GM12891 (cell line): ENCODE measurements at regions not wholly inside any gene's neighbourhood (a gene's known extent, or its start where the extent isn't known, plus 50 kb on each side); places are given as distances from the start of the nearest gene placed in this dataset.

Experiments
- DNase-seq: peaks from one replicate; pipeline ENCODE4 v3.0.0; 2011; ENCODE audit warnings: low spot score; ENCODE audit not compliant: insufficient read length
- FAIRE-seq: peaks from 2 replicates; lab custom pipeline; 2011; peaks lifted over from hg19 to GRCh38; lab: Jason Lieb, UNC
- PAX5 ChIP-seq: IDR thresholded peaks from 2 replicates; pipeline ENCODE4 v1.6.1; 2011; ENCODE audit warnings: low read length, moderate library complexity, mild to moderate bottlenecking; ENCODE audit not compliant: insufficient read depth, severe bottlenecking
- POLR2A ChIP-seq: IDR thresholded peaks from 2 replicates; pipeline ENCODE4 v1.6.1; 2011; ENCODE audit warnings: low read depth, low read length, control low read depth
- POLR2AphosphoS5 ChIP-seq: IDR thresholded peaks from 2 replicates; pipeline ENCODE4 v1.6.1; 2011; ENCODE audit warnings: low read depth, low read length, control low read depth
- POU2F2 ChIP-seq: IDR thresholded peaks from 2 replicates; pipeline ENCODE4 v1.6.1; 2011; ENCODE audit warnings: low read depth, mild to moderate bottlenecking, control low read depth, low read length, moderate library complexity
- SPI1 ChIP-seq: IDR thresholded peaks from 2 replicates; pipeline ENCODE4 v1.6.1; 2011; ENCODE audit warnings: low read depth, low read length, control low read depth
- TAF1 ChIP-seq: IDR thresholded peaks from 2 replicates; pipeline ENCODE4 v1.6.1; 2011; ENCODE audit warnings: low read depth, low read length, control low read depth

DNA sequence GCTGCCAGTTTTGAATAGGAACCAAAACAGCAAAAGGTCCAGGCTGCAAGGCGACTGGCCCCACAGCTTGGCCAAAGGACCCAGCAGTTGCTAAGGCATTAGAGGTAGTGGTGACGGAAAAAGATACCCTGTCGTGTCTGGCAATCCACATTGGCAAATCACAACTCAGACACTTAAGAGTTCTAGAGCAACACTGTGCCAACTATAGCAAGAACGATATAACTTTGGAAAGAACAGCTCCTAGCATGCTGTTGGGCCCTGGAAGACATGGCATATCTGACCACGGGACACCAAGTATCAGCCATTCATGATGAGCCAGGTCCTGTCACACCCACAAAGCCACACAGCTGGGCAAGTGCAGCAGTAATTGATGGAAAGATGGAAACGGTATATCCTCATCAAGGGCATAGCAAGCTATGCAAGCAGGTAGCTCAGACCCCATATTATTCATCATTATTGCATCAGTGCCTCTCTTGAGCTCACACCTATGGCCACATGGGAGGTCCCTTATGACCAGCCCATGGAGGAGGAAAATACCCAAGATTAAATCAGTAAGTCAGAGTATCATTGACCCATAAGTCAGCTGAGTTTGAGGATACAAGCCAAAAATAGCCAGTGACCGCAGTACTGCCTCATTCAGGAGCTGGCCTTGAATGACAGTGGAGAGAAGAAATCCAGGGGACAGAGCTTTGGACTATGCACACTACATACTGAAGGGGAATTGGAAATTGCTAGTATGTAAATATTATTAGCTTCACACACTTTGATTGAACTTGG is 221.2 kb downstream of the SETD4 start:
- DNase-seq (no peak), FAIRE-seq (no peak)
- no peak for TF ChIP-seq POU2F2
- no peak for TF ChIP-seq TAF1
- no peak for TF ChIP-seq PAX5
- TF ChIP-seq POLR2A, result no peak
- TF ChIP-seq POLR2AphosphoS5, result no peak
- no peak for TF ChIP-seq SPI1

DNA sequence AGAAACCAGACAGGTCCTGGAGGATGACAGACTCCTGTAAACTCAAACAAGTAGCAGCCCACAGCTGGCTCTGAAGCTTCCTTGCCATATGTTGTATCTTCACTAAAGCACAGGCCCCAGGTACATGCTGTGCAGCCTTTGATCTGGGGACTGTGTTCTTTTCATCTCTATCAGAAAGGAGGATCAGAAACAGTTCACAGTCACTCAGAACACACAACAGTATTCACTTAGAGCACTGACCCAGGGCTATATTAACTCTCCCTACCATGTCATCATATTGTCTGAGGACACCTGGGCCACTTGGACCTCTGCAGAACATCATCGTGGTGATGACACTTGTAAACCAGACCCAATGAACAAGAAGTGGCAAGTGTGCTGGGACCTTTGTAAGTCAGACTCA is 222.0 kb downstream of the SETD4 start:
- TF ChIP-seq POU2F2 (no peak), POLR2A (no peak), SPI1 (no peak), PAX5 (no peak), TAF1 (no peak), POLR2AphosphoS5 (no peak)
- FAIRE-seq (no peak), DNase-seq (no peak)

DNA sequence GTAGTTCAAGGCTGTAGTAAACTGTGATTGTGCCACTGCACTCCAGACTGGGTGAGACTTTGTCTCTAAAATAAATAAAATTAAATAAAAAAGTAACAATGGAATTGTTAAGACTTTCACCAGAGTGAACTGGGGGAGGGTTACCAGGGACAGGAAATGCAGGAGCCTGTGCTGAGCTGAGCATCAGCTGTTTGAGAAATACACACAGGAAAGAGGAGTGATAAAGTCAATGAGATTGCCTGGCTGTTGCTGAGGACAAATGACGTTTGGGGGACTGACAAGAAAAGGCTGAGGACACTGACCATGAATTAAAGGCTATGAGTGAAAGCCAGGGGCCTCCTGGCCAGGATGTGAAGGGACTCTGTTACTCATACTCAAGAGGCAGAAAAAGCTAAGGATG is 226.3 kb downstream of the SETD4 start:
- DNase-seq (no peak), FAIRE-seq (no peak)
- TF ChIP-seq SPI1, result no peak
- no peak for TF ChIP-seq POLR2A

DNA sequence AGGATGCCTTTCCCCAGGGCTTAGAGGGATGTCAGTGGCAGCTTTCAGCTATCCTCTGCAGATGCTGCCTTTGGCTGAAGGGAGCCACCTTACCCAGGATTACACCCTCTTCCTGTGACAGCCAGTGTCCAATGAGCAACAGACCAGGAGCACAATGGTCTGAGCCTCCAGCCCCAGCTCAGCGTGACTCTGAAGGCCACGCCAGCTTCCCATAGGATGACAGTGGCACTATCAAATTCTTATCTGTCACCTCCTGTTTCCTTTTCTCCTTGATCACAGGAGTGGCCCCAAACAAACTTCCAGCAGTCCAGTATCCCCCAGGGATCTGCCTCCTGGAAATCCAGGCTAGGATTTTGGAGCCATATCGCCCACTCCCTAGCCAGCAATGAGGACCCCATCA is 226.9 kb downstream of the SETD4 start:
- no peak for DNase-seq
- TF ChIP-seq POLR2AphosphoS5 (no peak), POLR2A (no peak), POU2F2 (no peak), SPI1 (no peak), TAF1 (no peak), PAX5 (no peak)
- FAIRE-seq, result no peak

- DNase-seq (no peak), FAIRE-seq (no peak)
- TF ChIP-seq POU2F2 (no peak), PAX5 (no peak), SPI1 (no peak), POLR2A (no peak), POLR2AphosphoS5 (no peak), TAF1 (no peak)
Observed at GRCh38 chr21:35831230-35831629, 229.1 kb downstream of the SETD4 start.

DNA sequence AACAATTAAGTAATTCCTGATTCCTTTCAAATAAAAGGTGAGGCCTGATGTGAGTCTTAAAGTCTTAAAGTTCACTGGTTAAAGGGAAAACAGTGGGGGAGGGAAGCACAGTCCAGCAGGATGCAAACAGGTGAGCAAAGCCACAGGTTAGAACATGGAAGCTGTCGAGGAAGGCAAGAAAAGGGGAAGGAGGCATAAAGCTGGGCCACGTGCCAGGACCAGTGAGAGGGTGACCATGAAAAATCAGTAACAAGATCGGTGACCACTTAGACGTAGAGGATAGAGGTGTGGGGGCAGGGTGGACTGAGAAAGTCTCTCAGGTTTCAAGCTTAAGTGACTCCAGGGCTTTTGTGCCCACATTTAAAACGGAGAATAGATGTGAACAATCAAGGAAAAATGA is 231.3 kb downstream of the SETD4 start:
- TF ChIP-seq POLR2A, result no peak
- TF ChIP-seq POLR2AphosphoS5, result no peak
- no peak for TF ChIP-seq PAX5
- TF ChIP-seq SPI1, result no peak
- no peak for TF ChIP-seq POU2F2
- TF ChIP-seq TAF1, result no peak
- DNase-seq (no peak), FAIRE-seq (no peak)

- TF ChIP-seq SPI1, result no peak
- no peak for TF ChIP-seq POLR2AphosphoS5
- TF ChIP-seq POU2F2, result no peak
- TF ChIP-seq POLR2A, result no peak
- no peak for TF ChIP-seq PAX5
- TF ChIP-seq TAF1, result no peak
- FAIRE-seq (no peak), DNase-seq (no peak)
Observed at GRCh38 chr21:35828161-35828560, 232.2 kb downstream of the SETD4 start.

DNA sequence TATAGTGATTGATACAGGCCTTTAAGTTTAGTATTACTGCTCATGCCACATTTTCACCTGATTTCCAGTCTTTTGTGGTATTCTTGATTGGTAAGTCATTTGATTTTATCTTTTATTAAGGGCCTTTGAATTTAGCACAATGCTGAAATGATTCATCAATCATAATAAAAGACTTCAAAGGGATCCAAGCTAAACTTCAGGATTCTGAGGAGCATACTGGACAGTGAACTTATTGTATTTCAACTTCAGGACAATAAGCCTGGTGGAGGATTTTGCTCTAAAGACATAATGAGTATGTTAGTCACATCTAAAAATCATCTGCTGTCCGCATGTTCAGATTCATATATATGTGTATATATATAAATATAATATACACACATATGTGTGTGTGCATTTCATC is 233.3 kb downstream of the SETD4 start:
- FAIRE-seq (no peak), DNase-seq (no peak)
- no peak for TF ChIP-seq TAF1
- no peak for TF ChIP-seq POLR2AphosphoS5
- TF ChIP-seq POLR2A, result no peak
- no peak for TF ChIP-seq PAX5
- no peak for TF ChIP-seq POU2F2
- no peak for TF ChIP-seq SPI1

GRCh38 chr21:35825370-35826353 is 234.7 kb downstream of the SETD4 start:
- DNase-seq, result no peak
- TF ChIP-seq POLR2A (no peak), TAF1 (no peak), SPI1 (peak; percentile 40; the same call in 1 of the 2 replicates), POU2F2 (no peak), PAX5 (no peak)

DNA sequence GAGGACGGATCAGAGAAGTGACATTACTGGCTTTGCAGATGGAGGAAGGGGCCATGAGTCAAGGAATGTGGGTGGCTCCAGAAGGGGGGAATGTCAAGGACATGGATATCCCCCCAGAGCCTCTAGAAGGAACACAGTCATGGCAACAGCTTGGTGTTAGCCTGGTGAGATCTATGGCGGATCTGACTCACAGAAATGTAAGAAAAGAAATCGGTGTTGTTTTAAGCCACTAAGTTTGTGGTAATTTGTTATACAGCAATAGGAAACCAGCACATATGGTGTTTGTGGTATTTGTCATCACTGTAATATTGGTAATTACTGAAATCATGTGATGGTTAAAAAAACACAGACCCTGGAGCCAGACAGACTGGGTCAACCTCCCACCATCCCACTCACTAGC is 236.2 kb downstream of the SETD4 start:
- DNase-seq (no peak), FAIRE-seq (no peak)
- TF ChIP-seq TAF1, result no peak
- TF ChIP-seq POLR2AphosphoS5, result no peak
- TF ChIP-seq POLR2A, result no peak
- TF ChIP-seq POU2F2, result no peak
- no peak for TF ChIP-seq SPI1
- TF ChIP-seq PAX5, result no peak

More at GRCh38 chr21:35825370-35826353, 234.7 kb downstream of the SETD4 start:
- FAIRE-seq, result no peak
